Urothelium cell line (cell line): ENCODE measurements at regions not wholly inside any gene's neighbourhood (a gene's known extent, or its start where the extent isn't known, plus 50 kb on each side); places are given as distances from the start of the nearest gene placed in this dataset.
"Not testable (repeated sequence)": the region's sequence is repeated elsewhere in the genome, so short reads cannot be mapped to it uniquely, and the experiment has no call there.

ENCODE experiments used
- DNase-seq: peaks from one replicate; pipeline ENCODE4 v3.0.0; 2011; ENCODE audit warnings: low spot score, mixed read lengths
- FAIRE-seq: peaks from 2 replicates; lab custom pipeline; 2011; peaks lifted over from hg19 to GRCh38; lab: Jason Lieb, UNC

DNA sequence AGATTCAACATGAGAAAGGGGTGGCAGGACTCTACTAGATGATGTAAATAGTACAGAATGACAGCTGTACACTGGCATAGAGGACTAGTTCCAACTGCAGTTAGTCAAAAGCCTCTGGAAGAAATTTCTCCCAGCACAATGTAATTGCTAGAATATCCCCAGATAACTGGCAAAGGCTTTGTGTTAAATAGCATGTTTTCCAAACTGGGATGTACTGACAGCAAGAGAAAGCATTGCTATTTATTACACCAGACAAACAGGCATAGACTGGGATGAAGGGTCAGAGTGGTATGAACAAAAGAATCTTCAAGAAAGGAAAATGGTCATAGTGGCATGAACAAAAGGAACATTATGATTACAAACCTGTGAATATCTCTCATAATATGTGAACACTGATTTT lies 115.9 kb upstream of the CXADR start:
- DNase-seq: no peak
- FAIRE-seq: no peak

DNA sequence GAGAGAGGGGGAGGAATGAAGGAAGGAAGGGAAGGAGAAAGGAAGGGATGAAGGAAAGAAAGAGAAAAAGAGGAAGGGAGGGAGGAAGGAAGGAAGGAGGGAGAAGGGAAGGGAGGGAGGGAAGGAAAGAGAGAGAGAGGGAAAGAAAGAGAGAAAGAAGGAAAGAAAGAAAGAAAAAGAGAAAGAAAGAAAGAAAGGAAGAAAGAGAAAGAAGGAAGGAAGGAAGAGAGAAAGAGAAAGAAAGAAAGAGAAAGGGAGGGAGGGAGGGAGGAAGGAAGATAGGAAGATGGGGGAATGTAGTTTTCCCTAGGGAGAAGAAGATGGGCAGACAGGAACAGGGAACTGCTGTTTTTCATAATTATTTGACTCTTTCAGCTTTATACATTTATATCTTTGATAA lies 115.1 kb upstream of the CXADR start:
- DNase-seq: no peak

DNA sequence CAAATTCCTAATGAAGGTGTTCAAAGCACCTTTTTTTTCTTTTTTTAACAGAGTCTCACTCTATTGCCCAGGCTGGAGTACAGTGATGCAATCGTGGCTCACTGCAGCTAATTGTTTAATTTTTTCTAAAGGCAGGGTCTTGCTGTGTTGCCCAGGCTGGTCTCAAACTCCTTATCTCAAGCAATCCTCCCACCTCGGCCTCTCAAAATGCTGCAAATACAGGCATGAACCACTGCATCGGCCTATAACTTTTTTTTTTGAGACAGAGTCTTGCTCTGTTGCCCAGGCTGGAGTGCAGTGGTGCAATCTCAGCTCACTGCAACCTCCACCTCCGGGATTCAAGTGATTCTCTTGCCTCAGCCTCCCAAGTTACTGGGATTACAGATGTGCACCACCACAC lies 113.9 kb upstream of the CXADR start:
- FAIRE-seq, DNase-seq: not testable (repeated sequence)

More for the DNA sequence above, 115.1 kb upstream of the CXADR start:
- FAIRE-seq: no peak

DNA sequence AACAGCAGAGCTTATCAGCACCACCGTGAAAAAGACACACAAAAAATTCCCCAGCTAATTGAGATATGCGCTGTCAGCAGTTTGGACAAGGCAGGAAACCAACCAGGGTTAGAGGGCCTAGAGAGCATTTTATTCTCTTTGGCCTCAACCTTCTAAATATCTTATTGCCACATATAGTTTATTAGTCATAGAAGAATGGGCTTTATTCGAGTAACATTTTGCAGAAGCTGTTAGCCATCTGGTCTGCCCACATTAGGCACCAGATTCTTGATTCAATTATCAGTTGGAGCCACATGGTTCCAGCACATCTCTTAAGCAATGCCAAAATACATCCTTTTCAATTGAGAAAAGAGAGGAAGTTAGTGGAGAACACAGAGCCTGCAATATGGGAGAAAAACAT lies 109.9 kb upstream of the CXADR start:
- no peak for FAIRE-seq
- DNase-seq: no peak

DNA sequence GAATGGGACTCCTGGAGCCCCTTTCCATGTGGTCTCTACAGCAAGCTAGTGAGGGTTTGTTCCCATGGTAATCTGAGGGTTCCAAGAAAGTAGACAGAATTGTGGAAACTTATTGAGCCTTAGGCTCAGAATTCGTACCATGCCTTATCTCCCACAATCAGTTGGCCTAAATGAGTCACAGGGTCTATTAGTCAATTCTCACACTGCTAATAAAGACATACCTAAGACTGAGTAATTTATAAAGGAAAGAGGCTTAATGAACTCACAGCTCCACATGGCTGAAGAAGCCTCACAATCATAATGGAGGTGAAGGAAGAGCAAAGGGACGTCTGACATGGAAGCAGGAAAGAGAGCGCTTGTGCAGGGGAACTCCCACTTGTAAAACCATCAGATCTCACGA lies 106.6 kb upstream of the CXADR start:
- no peak for DNase-seq
- no peak for FAIRE-seq

DNA sequence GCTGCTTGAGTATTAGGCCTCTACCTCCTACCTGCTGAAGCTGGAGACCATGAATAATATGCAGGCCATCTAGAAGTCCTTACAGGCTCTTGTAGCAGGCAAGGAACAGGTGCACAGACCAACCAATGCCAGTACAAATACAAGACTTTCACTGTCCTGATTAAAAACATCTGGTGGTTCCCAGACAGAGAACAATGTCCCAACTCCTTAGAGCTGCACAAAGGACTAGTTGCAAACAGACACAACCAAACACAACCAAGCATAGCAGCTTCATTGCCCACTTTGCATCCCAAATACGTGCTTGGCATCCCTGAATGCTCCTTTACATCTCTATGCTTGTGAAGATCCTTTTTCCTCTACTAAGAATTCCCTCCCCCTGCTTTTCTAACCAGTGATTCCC lies 98.1 kb upstream of the CXADR start:
- no peak for FAIRE-seq

DNA sequence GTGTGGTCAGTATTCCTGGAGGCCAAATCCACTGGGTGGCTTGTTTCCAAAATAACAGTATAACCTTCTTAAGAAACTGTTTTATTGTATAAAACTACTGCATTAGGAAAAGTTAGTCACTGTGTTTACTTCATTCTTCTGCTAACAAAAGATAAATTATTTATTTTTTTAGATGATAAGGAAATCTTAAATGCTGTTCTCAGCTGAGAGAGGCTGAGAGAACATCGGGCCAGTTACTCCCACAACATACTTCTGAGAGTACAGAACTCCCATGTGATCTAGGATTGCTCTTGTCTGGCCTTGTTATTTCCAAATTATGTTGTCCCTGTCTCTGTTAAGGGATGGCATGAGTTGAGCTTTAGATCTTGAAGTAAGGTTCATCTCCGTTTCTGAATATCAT lies 96.7 kb upstream of the CXADR start:
- FAIRE-seq: no peak

More for the DNA sequence above, 98.1 kb upstream of the CXADR start:
- no peak for DNase-seq

DNA sequence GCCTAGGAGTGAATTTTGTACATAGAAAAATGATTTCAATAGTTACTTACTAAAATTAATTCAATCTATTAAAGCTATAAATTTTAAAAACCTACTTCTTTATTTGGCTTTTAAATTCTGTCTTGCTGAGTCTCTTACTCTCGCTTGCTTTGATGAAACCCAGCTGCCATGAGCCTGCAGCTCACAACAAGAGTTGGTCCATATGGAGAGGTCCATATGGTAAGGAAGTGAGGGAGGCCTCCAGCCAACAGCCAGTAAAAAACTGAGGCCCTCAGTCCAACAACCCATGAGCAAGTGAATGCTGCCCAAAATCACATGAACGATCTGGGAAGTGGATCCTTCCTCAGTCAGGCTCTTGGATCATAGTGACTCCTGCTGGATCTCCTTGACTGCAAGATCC lies 89.9 kb upstream of the CXADR start:
- DNase-seq (no peak), FAIRE-seq (no peak)

More for the DNA sequence above, 96.7 kb upstream of the CXADR start:
- DNase-seq: no peak

DNA sequence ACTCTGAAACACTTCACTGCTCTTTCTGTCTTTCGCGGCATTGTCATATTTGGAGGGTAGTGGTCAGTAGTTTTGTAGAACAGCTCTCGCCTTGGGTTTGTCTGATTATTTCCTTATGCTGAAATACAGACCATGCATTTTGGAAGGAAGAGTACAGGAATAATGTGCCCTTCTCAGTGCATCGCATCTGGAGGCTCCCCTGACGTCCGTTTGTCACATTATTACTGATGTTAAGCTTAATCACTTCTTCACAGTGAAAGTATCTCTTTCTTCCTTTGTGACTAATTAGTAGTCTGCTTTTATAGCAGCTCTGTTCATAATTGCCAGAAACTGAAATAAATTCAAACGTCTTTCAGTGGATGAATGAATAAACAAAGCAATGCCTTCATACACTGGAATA lies 85.7 kb upstream of the CXADR start:
- DNase-seq: no peak
- no peak for FAIRE-seq

DNA sequence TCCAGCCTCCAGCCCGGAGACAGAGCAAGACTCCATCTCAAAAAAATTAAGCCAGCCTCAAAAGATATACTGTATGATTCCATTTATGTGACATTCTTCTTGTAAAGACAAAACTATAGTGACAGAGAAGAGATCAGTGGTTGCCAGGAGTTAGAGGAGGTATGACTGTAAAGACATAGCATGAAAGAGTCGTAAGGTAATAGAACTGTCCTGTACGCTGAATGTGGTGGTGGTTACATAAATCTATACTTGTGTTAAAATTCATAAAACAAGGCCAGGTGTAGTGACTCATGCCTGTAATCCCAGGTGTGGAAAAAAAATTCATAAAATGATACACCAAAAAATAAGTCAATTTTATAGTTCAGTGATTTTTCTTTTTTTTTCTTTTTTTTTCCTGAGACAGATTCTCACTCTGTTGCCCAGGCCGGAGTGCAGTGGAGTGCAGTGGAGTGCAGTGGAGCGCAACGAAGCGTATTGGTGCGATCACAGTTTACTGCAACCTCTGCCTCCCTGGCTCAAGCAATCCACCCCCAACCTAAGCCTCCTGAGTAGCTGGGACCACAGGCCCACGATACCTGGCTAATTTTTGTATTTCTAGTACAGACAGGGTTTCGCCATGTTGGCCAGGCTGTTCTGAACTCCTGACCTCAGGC lies 84.9 kb upstream of the CXADR start:
- DNase-seq (no peak), FAIRE-seq (no peak)

DNA sequence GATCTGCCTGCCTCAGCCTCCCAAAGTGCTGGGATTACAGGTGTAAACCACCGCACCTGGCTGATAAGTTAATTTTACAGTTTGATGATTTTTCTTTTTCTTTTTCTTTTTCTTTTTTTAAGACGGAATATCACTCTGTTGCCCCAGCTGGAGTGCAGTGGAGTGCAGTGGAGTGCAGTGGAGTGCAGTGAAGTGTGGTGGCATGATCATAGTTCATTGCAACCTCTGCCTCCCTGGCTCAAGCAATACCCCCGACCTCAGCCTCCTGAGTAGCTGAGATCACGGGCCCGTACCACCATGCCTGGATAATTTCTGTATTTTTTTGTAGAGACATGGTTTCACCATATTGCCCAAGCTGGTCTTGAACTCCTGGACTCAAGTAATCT lies 84.4 kb upstream of the CXADR start:
- no peak for DNase-seq
- no peak for FAIRE-seq

DNA sequence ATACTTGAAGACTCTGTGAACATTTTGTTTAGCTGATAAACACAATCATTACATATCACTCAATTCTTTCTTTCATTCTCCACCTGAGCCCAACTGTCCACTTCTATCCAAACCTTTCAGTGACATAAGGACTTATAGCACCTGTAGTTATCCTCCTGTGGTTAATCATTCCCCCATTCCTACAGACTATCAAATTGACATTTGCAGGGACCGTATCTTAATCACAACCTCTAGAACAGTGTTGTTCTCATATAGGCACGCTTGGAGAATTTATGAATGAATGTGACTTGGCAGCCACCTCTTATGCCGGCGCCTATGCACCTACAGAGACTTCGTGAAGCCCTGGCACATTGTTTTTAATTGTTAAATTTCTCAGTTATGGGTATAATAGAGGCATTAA lies 83.9 kb upstream of the CXADR start:
- no peak for DNase-seq
- FAIRE-seq: no peak

DNA sequence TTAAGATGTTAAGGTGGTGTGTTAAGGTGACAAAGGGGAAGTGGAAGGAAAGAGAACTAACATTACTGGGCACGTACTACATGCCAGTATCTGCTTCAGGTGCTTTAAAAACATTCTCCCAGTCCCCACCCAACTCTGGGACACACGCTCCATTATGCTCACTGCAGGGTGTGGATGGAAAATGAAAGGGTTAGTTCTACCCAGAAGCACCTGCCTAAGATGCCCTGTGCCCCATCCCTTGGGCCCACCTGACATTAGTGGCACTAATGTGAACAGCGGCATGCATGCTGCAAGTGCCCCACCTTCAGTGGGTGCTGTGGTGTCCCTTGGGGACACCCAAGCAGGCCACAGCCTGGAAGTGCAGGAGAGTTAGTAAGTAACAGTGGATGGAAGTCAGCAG lies 82.9 kb upstream of the CXADR start:
- no peak for FAIRE-seq
- no peak for DNase-seq

DNA sequence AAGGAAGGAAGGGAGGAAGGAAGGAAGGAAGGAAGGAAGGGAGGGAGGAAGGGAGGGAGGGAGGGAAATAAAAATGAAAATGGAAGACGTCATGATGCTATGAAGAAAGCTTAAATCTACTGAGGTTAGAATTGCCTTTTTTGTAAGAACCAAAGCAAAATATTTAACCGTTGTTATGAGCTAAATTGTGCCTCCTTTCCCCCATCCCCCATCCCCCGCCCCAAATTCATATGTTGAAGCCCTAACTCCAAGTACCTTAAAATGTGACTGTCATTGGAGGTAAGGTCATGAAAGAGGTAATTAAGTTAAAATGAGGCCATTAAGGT lies 80.1 kb upstream of the CXADR start:
- DNase-seq: no peak
- no peak for FAIRE-seq

DNA sequence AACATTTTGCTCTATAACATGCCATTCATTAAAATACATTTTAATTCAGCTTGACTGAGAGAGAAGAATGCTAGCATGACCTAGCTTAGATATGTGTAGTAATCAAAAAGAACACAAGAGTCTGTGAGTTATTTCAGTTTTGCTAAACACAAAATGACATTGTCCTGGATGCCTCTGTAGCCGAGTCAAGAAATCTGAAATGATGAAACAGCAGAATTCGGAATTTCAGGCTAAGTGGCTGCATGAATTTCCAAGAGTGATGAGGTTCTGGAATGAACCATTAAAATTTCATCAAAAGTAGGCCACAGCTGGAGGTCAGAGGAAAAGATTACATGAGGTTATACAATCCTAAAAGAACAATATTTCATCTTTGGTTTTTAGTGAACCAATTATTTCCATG lies 79.1 kb upstream of the CXADR start:
- FAIRE-seq (no peak), DNase-seq (no peak)

DNA sequence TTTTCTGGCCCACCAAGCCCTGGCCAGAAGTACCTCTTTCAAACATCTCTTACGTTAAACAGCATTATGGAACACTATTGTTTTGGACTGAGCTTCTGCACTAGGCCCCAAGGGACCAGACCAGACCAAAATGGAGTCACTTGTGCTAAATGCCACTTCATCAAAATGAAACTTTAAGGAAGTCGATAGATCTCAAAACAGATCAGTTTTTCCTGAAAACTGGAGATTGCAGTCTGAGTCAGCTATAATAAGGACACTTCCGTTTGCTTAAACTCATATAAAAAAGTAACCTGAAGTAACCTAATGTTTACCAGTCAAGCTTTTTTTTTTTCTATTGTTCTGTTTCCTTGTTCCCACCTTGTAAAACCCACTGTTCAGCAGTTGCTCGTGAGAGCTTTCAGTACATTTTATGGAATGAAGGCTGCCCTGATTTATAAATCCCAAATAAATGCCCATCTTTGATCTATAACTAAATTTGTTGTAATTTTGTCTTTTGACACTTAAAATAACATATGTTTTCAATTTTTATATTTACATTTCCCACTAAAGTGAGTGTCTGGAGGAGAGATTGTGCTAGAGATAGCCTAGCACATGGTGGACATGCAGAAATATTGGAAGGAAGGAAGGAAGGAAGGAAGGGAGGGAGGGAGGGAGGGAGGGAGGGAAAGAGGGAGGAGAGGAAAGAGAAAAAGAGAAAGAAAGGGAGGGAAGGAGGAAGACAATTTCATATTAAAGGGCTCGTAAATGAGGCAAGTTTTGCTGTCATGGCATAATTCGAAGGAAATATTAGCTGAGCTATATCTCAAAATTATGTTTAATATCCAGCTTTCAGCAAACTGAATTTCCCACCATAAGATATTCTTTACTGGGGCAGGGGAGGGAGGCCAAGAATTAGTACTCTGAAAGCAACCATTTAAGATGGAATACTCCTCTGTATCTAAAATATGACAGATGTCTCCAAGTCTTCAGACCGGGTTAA lies 77.0 kb upstream of the CXADR start:
- DNase-seq (no peak), FAIRE-seq (no peak)

DNA sequence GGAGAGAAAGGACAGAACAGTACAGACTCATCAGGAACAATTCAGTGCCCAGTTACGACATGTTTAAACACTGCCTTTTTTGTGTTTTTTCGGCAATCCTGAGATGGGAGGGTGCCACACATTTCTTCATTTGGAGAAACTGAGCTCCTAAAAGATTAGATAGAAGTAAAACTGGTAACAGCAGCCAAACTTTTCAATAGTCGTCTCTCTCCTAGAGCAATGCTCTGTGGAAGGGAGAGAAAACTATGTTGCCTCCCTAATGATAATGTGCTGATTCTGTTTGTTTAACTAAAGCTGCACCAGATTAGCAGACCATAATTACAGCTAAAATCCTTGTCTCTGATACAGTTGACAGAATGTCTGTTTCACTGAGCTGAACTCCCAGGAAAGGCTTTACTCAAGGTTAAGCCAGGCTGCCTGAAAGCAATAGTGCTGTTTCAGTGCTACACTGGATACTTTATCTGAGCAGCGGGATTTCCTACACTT lies 76.2 kb upstream of the CXADR start:
- FAIRE-seq: no peak
- DNase-seq: no peak

DNA sequence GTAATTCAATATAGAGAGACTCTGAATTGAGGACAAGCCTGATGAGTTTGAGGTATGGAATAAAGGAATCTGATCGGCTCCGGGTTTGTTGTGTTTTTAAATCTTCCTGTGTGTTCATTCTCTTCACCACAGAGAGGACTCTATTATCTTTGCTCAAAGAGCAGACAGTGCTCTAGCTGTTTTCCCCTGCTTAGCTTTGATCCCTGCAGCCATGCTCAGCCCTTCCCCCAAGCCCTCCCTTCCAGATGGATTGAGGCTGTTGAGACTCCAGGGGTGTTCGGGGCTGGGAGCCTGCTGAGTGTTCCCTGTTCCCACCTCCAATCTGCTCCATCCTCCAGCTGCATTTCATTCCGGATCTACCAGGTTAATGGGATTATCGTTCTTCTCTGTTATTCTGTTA lies 74.2 kb upstream of the CXADR start:
- FAIRE-seq (no peak), DNase-seq (no peak)

DNA sequence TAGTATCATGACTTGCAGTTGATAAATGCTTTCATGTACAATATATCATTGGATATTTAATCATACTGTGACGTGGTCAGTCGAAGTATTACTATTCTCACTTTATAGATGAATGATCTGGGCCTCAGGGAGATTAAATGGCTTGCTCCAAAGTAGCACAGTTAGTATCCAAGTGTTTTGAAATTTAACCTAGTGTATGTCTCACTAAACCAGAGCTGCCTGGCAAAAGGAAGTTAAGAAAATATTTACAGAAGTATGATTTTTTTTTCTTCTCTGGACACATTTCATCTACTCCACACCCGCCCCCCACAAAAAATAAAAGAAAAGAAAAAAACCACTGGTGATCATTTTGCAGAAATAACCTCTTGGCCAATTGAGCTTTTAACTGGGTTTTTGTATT lies 71.9 kb upstream of the CXADR start:
- no peak for DNase-seq

DNA sequence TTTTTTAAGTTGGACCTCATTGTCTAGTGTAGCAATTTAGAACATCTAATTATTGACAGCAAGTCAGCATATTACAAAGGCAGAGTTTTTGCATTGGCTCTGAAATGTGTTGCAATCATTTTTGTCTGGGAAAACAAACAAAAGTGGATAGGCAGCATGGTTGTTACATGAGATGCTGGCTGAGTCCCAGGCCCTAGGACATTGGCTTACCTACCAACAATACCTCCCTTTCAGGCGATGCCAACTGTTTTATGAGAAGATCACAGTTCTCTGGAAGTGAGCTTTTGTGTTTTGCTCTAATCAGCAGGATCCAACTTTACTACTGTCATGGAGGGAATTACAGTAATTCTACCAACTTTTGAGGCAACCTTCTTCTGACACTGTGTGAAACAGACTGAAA lies 71.5 kb upstream of the CXADR start:
- FAIRE-seq (no peak), DNase-seq (no peak)

More for the DNA sequence above, 71.9 kb upstream of the CXADR start:
- FAIRE-seq: no peak

DNA sequence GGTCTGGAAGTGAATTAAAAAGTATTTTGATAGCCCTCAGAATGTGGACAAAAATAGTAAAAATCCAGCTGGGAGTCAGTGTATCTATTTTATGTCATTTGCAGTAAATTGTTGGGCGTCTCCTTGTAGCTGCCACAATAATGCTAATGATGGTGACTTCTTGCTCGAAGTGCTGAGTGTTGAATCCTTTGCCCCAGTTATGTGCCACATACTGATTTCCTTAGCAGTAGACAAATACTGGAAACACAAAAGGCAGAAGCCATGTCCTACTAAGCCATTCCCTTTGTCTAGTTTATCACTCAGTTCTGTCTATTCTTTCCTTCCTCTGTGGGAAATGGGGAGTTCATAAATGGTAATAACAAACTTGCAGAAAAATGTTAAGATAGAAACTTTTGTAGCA lies 70.7 kb upstream of the CXADR start:
- no peak for DNase-seq
- FAIRE-seq: no peak

DNA sequence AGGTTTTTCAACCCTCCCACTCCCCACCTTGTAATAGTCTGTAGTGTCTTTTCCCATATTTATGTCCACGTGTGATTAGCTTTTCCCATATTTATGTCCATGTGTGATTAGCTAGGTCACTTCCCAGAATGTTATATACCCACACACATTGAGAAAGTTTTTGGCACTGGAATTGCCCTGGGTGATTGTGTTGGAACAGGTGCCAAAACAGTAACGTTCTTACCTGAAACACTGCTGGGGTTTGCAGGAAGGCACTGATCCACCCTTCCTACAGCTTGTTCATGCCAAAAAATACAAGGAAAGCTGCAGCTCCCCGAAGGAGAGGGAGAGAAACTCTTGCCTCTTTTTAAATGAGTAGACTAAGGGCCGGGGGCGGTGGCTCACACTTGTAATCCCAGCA lies 68.0 kb upstream of the CXADR start:
- FAIRE-seq (no peak), DNase-seq (no peak)
